Mucosa of descending colon (tissue), 3 donors: ENCODE measurements at regions not wholly inside any gene's neighbourhood (a gene's known extent, or its start where the extent isn't known, plus 50 kb on each side); places are given as distances from the start of the nearest gene placed in this dataset.

ENCODE experiments used
- ATAC-seq: fragments of 200-7000 bp; cut with Tn5 transposase; one replicate; pipeline ENCODE4 v1.9.1; 2020; ENCODE audit warnings: mild to moderate bottlenecking, moderate library complexity
- DNase-seq, 3 donors: peaks; one replicate each; pipeline ENCODE4 v3.0.0-alpha.2; 2020
- H3K36me3 ChIP-seq: fragments of 200-600 bp; one replicate; pipeline ENCODE4 v1.8.0; 2021; ENCODE audit warnings: low read depth, mild to moderate bottlenecking
- H3K4me1 ChIP-seq: fragments of 200-600 bp; one replicate; pipeline ENCODE4 v1.8.0; 2021; ENCODE audit warnings: low read depth, mild to moderate bottlenecking
- H3K4me3 ChIP-seq: fragments of 200-600 bp; one replicate; pipeline ENCODE4 v1.8.0; 2021; ENCODE audit warnings: mild to moderate bottlenecking
- H3K9me3 ChIP-seq: fragments of 200-600 bp; one replicate; pipeline ENCODE4 v1.8.0; 2021; ENCODE audit warnings: mild to moderate bottlenecking
- CTCF ChIP-seq: fragments of 200-600 bp; IDR thresholded peaks from one replicate; pipeline ENCODE4 v1.8.0; 2022; ENCODE audit warnings: antibody characterized with exemption, mild to moderate bottlenecking
- intact Hi-C, 2 donors: fragments of 100-400 bp; cut with DNase I in 1 of 2; cut with micrococcal nuclease in 1 of 2; formaldehyde crosslinking; loops; one replicate each; pipeline versions ENCODE4 v1.11.0 to v1.11.1; 2022; cut with DNase I, micrococcal nuclease
- donor health status: DM: no; HTN: no; CAD: no; lungs with moderate emphysema.
- donor health status: DM: no; HTN: no; CAD: no.
- donor health status: DM: no; HTN: yes; CAD: no.

DNA sequence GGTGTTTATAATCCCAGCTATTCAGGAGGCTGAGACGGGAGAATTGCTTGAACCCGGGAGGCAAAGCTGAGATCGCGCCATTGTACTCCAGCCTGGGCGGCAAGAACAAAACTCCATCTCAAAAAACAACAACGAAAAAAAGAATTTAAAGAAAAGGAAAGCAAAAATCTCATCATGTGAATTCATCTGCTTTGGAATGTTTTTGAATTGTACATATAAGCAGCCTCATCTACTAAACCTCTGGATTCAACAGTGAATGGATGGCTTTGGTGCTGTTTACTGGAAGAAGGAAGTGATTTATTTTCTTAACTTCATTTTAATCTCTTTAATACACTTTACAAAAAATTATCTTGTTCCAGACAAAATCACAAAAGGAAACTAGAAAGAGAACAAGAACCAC, 51.8 kb upstream of the PNRC1 start:
- H3K4me3 ChIP-seq, result no peak overlapping the region
- intact Hi-C loops, result no loop called here
- TF ChIP-seq CTCF, result no peak

DNA sequence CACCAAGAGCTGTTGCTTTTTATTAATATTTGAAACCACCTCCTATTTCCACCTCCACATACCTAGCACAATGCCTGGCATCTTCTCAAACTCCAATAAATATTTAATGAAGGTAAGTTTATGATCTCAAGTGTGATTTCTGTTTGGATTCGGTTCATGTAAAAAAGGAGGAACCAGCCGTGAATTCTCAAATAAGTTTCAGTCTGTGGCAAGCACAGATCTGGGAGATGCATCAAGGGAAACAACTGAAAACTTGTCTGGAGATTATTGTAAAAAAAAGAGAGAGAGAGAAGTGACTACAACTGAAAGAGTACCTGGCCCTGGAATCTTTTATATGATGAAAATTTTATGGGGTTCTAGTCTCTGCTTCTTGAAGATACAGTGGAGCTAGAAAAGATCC, 52.8 kb upstream of the PNRC1 start:
- intact Hi-C loops, result no loop called here
- ATAC-seq (no peak), DNase-seq (no peak)
- Histone ChIP-seq H3K36me3 (no peaks in the 10 kb centered on the region), H3K4me3 (no peak overlapping the region), H3K9me3 (no peaks in the 10 kb centered on the region), H3K4me1 (no peaks in the 10 kb centered on the region)
- no peak for TF ChIP-seq CTCF

More for the DNA sequence above, 51.8 kb upstream of the PNRC1 start:
- ATAC-seq (no peak), DNase-seq (no peak)
- Histone ChIP-seq H3K36me3 (no peaks in the 10 kb centered on the region), H3K4me1 (no peaks in the 10 kb centered on the region), H3K9me3 (no peaks in the 10 kb centered on the region)

GRCh38 chr6:89026151-89026550, 54.4 kb upstream of the PNRC1 start:
- no peak for TF ChIP-seq CTCF
- intact Hi-C loops, result no loop called here
- no peak for ATAC-seq
- no peaks in the 10 kb centered on the region for H3K9me3 ChIP-seq
- H3K4me1 ChIP-seq, result no peaks in the 10 kb centered on the region
- H3K4me3 ChIP-seq, result no peak overlapping the region
- no peaks in the 10 kb centered on the region for H3K36me3 ChIP-seq
- no peak for DNase-seq

DNA sequence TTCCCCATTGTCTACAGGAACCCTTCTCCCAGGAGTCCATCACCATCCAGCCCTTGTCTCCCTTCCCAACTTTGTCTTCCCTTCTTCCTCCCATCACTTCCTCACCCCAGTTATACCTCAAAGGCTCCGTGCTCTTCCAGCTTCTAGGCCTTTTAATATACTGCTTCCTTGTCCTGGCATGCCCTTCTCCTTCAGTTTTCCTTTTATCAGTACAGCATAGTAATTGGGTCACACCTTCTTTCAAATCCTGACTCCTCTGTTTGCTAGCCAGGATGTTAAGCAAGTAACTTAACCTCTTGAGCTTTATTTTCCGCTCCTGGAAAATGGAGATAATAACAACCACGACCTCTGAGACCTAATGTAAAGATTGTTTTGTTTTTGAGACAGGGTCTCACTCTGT, 54.9 kb upstream of the PNRC1 start:
- peak; percentile 81 for ATAC-seq

DNA sequence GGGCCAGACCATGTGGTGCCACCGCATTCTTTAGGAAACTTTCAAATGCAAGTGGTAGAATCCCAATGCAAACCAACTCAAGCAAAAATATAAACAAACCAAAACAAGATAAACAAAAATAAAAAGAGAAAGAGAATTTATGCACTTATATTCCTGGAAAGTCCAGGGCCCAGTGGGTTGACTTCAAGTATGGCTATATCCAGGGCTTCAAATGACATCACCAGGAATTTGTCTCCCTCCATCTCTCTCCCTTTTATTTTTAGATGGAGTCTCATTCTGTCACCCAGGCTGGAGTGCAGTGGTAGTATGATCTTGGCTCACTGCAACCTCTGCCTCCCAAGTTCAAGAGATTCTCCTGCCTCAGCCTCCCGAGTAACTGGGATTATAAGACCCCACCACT, 56.1 kb upstream of the PNRC1 start:
- DNase-seq (no peak), ATAC-seq (no peak)
- intact Hi-C loops, result no loop called here
- H3K36me3 ChIP-seq, result no peaks in the 10 kb centered on the region
- no peak overlapping the region for H3K4me3 ChIP-seq
- TF ChIP-seq CTCF, result no peak
- no peaks in the 10 kb centered on the region for H3K4me1 ChIP-seq
- no peaks in the 10 kb centered on the region for H3K9me3 ChIP-seq

More for the DNA sequence above, 54.9 kb upstream of the PNRC1 start:
- Histone ChIP-seq H3K4me1 (no peaks in the 10 kb centered on the region), H3K36me3 (no peaks in the 10 kb centered on the region), H3K9me3 (no peaks in the 10 kb centered on the region), H3K4me3 (no peak overlapping the region)
- no peak for DNase-seq
- no peak for TF ChIP-seq CTCF
- intact Hi-C loops, result no loop called here
